WTC11 (cell line): ENCODE measurements at regions not wholly inside any gene's neighbourhood (a gene's known extent, or its start where the extent isn't known, plus 50 kb on each side); places are given as distances from the start of the nearest gene placed in this dataset.

Experiments used
- ATAC-seq: fragments of 200-7000 bp; cut with Tn5 transposase; 2 replicates; pipeline ENCODE4 v1.10.0; 2021; ENCODE audit warnings: mild to moderate bottlenecking, moderate library complexity
- CTCF ChIA-PET: fragments of 300-600 bp; sonication (Branson Sonifier 250); formaldehyde crosslinking; loops from one replicate; lab custom pipeline; 2021; ENCODE audit warnings: antibody characterized with exemption; lab: Charles Lee
- POLR2A ChIA-PET: fragments of 350-600 bp; sonication (Branson Sonifier 250); formaldehyde crosslinking; loops from one replicate; lab custom pipeline; 2021; ENCODE audit warnings: antibody characterized with exemption; lab: Charles Lee
- DNase-seq: peaks from one replicate; pipeline ENCODE4 v3.0.0; 2021; ENCODE audit warnings: low spot score
- H3K27ac Mint-ChIP-seq: 2 replicates; pipeline ENCODE4 v1.8.0; 2021; ENCODE audit warnings: mixed read lengths
- H3K27me3 Mint-ChIP-seq: 2 replicates; pipeline ENCODE4 v1.8.0; 2021; ENCODE audit warnings: low read depth, mild to moderate bottlenecking, moderate library complexity, mixed read lengths
- H3K36me3 Mint-ChIP-seq: 2 replicates; pipeline ENCODE4 v1.8.0; 2021; ENCODE audit warnings: mixed read lengths
- H3K4me1 Mint-ChIP-seq: 2 replicates; pipeline ENCODE4 v1.8.0; 2022; ENCODE audit warnings: mixed read lengths
- H3K4me3 Mint-ChIP-seq: 2 replicates; pipeline ENCODE4 v1.8.0; 2021; ENCODE audit warnings: mild to moderate bottlenecking, moderate library complexity, mixed read lengths
- H3K9me3 Mint-ChIP-seq: 2 replicates; pipeline ENCODE4 v1.8.0; 2021; ENCODE audit warnings: mixed read lengths
- CREB1 ChIP-seq: sonication (generic); formaldehyde crosslinking; IDR thresholded peaks from 2 replicates; pipeline ENCODE4 v1.8.0; 2023; ENCODE audit warnings: mild to moderate bottlenecking, missing genetic modification reagents
- ESRRA ChIP-seq: sonication (generic); formaldehyde crosslinking; IDR thresholded peaks from 2 replicates; pipeline ENCODE4 v1.8.1; 2022; ENCODE audit warnings: mild to moderate bottlenecking, missing genetic modification reagents, borderline replicate concordance
- ETV6 ChIP-seq: sonication (generic); formaldehyde crosslinking; IDR thresholded peaks from 2 replicates; pipeline ENCODE4 v1.8.1; 2022; ENCODE audit warnings: mild to moderate bottlenecking, missing genetic modification reagents
- FOXJ3 ChIP-seq: sonication (generic); formaldehyde crosslinking; IDR thresholded peaks from 2 replicates; pipeline ENCODE4 v1.9.0; 2021; ENCODE audit warnings: missing genetic modification reagents, mild to moderate bottlenecking, borderline replicate concordance
- GRHL2 ChIP-seq: fragments of 250-450 bp; sonication (Bioruptor Pico); IDR thresholded peaks from 2 replicates; pipeline ENCODE4 v1.8.0; 2022; ENCODE audit warnings: mild to moderate bottlenecking, moderate library complexity; ENCODE audit not compliant: insufficient replicate concordance, severe bottlenecking
- GTF2I ChIP-seq: fragments of 250-450 bp; sonication (Bioruptor Pico); conservative IDR thresholded peaks from 2 replicates; pipeline ENCODE4 v1.4.0; 2021; ENCODE audit warnings: mild to moderate bottlenecking
- IRF1 ChIP-seq: sonication (generic); formaldehyde crosslinking; IDR thresholded peaks from 2 replicates; pipeline ENCODE4 v1.8.0; 2023; ENCODE audit warnings: missing genetic modification reagents
- IRF2 ChIP-seq: sonication (generic); formaldehyde crosslinking; IDR thresholded peaks from 2 replicates; pipeline ENCODE4 v1.8.0; 2022; ENCODE audit warnings: low read depth, missing genetic modification reagents, borderline replicate concordance
- NFE2L1 ChIP-seq: sonication (generic); formaldehyde crosslinking; IDR thresholded peaks from 2 replicates; pipeline ENCODE4 v1.8.1; 2023; ENCODE audit warnings: missing genetic modification reagents
- PRRX2 ChIP-seq: fragments of 250-450 bp; sonication (Bioruptor Pico); IDR thresholded peaks from 2 replicates; pipeline ENCODE4 v1.8.0; 2021; ENCODE audit warnings: mild to moderate bottlenecking
- RORB ChIP-seq: fragments of 250-450 bp; sonication (Bioruptor Pico); IDR thresholded peaks from 2 replicates; pipeline ENCODE4 v1.9.0; 2021; ENCODE audit warnings: mild to moderate bottlenecking
- TCF7 ChIP-seq: sonication (generic); formaldehyde crosslinking; IDR thresholded peaks from 2 replicates; pipeline ENCODE4 v1.8.0; 2022; ENCODE audit warnings: mild to moderate bottlenecking, low read depth, missing genetic modification reagents, moderate library complexity
- ZNF121 ChIP-seq: sonication (generic); formaldehyde crosslinking; IDR thresholded peaks from 2 replicates; pipeline ENCODE4 v1.8.0; 2023; ENCODE audit warnings: missing genetic modification reagents
- ZNF219 ChIP-seq: sonication (generic); formaldehyde crosslinking; IDR thresholded peaks from 2 replicates; pipeline ENCODE4 v1.8.0; 2023; ENCODE audit warnings: missing genetic modification reagents, mild to moderate bottlenecking, borderline replicate concordance
- ZNF416 ChIP-seq: fragments of 250-450 bp; sonication (Bioruptor Pico); IDR thresholded peaks from 2 replicates; pipeline ENCODE4 v1.9.0; 2021; ENCODE audit warnings: mild to moderate bottlenecking, inconsistent platforms
- ZNF423 ChIP-seq: fragments of 250-450 bp; sonication (Bioruptor Pico); IDR thresholded peaks from 2 replicates; pipeline ENCODE4 v2.1.2; 2022; ENCODE audit warnings: mild to moderate bottlenecking, moderate library complexity
- ZNF425 ChIP-seq: fragments of 250-450 bp; sonication (Bioruptor Pico); conservative IDR thresholded peaks from 2 replicates; pipeline ENCODE4 v1.9.0; 2021; ENCODE audit warnings: mild to moderate bottlenecking
- TF ChIP-seq, protein P1 (sequence below): sonication (generic); formaldehyde crosslinking; IDR thresholded peaks from 2 replicates; pipeline ENCODE4 v1.8.0; 2022; ENCODE audit warnings: missing genetic modification reagents
- TF ChIP-seq, protein P2 (sequence below): sonication (generic); formaldehyde crosslinking; IDR thresholded peaks from 2 replicates; pipeline ENCODE4 v1.8.1; 2023; ENCODE audit warnings: mild to moderate bottlenecking, moderate library complexity, missing genetic modification reagents
- TF ChIP-seq, protein P3 (sequence below): sonication (generic); formaldehyde crosslinking; IDR thresholded peaks from 2 replicates; pipeline ENCODE4 v1.8.0; 2022; ENCODE audit warnings: mild to moderate bottlenecking, missing genetic modification reagents
- TF ChIP-seq, protein P4 (sequence below): sonication (generic); formaldehyde crosslinking; IDR thresholded peaks from 2 replicates; pipeline ENCODE4 v1.8.1; 2023; ENCODE audit warnings: mild to moderate bottlenecking, missing genetic modification reagents, moderate library complexity
- TF ChIP-seq, protein P5 (sequence below): fragments of 250-450 bp; sonication (Bioruptor Pico); IDR thresholded peaks from 2 replicates; pipeline ENCODE4 v1.9.0; 2021; ENCODE audit warnings: mild to moderate bottlenecking

DNA sequence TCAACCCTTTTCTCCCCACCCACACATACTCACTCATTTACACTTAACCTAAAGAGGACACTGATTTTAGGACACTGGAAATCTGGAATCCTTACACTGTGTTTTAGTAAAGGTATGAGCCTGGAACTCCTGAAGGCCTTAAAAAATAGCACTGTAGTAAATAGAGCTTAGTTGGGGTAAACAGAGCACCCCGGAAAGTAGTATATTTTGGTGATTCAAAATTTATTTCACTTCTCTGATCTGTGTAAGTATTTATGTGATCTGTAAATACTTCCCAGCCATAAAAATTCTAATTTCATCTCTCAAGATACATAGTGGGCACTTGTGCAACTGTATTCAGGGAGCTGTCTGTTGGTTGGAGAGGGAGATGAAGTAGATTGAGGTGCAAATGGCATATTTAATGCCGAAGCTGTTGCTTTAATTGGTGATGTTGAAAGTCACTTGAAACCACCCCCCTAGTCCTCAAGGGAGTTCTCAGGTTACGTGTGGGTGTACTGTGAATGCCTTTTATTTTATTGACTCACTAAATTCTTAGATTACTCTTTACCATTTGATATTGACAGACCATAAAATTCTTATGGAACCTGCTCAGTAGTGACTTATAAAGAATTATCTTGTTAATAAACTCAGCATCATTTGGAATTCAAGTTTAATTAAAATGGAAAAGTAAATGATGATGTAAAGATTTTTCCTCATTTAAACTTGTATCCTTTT lies 154.9 kb downstream of the SOX4 start (continued):
- TF ChIP-seq, protein P1, sequence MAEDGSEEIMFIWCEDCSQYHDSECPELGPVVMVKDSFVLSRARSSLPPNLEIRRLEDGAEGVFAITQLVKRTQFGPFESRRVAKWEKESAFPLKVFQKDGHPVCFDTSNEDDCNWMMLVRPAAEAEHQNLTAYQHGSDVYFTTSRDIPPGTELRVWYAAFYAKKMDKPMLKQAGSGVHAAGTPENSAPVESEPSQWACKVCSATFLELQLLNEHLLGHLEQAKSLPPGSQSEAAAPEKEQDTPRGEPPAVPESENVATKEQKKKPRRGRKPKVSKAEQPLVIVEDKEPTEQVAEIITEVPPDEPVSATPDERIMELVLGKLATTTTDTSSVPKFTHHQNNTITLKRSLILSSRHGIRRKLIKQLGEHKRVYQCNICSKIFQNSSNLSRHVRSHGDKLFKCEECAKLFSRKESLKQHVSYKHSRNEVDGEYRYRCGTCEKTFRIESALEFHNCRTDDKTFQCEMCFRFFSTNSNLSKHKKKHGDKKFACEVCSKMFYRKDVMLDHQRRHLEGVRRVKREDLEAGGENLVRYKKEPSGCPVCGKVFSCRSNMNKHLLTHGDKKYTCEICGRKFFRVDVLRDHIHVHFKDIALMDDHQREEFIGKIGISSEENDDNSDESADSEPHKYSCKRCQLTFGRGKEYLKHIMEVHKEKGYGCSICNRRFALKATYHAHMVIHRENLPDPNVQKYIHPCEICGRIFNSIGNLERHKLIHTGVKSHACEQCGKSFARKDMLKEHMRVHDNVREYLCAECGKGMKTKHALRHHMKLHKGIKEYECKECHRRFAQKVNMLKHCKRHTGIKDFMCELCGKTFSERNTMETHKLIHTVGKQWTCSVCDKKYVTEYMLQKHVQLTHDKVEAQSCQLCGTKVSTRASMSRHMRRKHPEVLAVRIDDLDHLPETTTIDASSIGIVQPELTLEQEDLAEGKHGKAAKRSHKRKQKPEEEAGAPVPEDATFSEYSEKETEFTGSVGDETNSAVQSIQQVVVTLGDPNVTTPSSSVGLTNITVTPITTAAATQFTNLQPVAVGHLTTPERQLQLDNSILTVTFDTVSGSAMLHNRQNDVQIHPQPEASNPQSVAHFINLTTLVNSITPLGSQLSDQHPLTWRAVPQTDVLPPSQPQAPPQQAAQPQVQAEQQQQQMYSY (CRISPR knock-in tag) = no peak
- TF ChIP-seq, protein P2, sequence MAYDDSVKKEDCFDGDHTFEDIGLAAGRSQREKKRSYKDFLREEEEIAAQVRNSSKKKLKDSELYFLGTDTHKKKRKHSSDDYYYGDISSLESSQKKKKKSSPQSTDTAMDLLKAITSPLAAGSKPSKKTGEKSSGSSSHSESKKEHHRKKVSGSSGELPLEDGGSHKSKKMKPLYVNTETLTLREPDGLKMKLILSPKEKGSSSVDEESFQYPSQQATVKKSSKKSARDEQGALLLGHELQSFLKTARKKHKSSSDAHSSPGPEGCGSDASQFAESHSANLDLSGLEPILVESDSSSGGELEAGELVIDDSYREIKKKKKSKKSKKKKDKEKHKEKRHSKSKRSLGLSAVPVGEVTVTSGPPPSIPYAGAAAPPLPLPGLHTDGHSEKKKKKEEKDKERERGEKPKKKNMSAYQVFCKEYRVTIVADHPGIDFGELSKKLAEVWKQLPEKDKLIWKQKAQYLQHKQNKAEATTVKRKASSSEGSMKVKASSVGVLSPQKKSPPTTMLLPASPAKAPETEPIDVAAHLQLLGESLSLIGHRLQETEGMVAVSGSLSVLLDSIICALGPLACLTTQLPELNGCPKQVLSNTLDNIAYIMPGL = no peak
- TF ChIP-seq, all 79 proteins: peak for 0

- POLR2A ChIA-PET = interaction anchor here (0.6 kb wide), 1 partner anchor 34 kb away, joined by 3 read pairs; no protein-coding TSS in a partner anchor
- no peaks in the 10 kb centered on the region for H3K27me3 Mint-ChIP-seq
- ATAC-seq (no peak), DNase-seq (no peak)
- TF ChIP-seq, protein P3, sequence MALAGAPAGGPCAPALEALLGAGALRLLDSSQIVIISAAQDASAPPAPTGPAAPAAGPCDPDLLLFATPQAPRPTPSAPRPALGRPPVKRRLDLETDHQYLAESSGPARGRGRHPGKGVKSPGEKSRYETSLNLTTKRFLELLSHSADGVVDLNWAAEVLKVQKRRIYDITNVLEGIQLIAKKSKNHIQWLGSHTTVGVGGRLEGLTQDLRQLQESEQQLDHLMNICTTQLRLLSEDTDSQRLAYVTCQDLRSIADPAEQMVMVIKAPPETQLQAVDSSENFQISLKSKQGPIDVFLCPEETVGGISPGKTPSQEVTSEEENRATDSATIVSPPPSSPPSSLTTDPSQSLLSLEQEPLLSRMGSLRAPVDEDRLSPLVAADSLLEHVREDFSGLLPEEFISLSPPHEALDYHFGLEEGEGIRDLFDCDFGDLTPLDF (CRISPR knock-in tag) = no peak
- TF ChIP-seq IRF1 (CRISPR knock-in tag) (no peak), ZNF423 (no peak), ZNF219 (CRISPR knock-in tag) (no peak), NFE2L1 (no peak), FOXJ3 (CRISPR knock-in tag) (no peak), GRHL2 (CRISPR knock-in tag) (no peak), ESRRA (no peak)
- H3K27ac Mint-ChIP-seq = peak overlapping the region; percentile 90
- H3K4me3 Mint-ChIP-seq = peak overlapping the region; percentile 21; the same call in 1 of the 2 replicates
- CTCF ChIA-PET = interaction anchor here (1.4 kb wide), 1 partner anchor 8 kb away, joined by 4 read pairs; no protein-coding TSS in a partner anchor
- H3K4me1 Mint-ChIP-seq = peaks cover 85% of the 10 kb centered on the region
- peaks cover 10% of the 10 kb centered on the region for H3K36me3 Mint-ChIP-seq
- H3K9me3 Mint-ChIP-seq = 0 out of 2 replicates have a peak, but pooled peaks cover 3% of the 10 kb centered on the region
These were observed 156.2 kb downstream of the SOX4 start for GRCh38 chr6:21749754-21750153.

GRCh38 chr6:21750575-21750974 lies 157.0 kb downstream of the SOX4 start:
- 0 out of 2 replicates have a peak, but pooled peaks cover 2% of the 10 kb centered on the region for H3K9me3 Mint-ChIP-seq
- no peaks in the 10 kb centered on the region for H3K27me3 Mint-ChIP-seq
- H3K4me3 Mint-ChIP-seq = peak overlapping the region; percentile 42
- 0 out of 2 replicates have a peak overlapping the region, but pooled peaks have one; percentile 26 for H3K27ac Mint-ChIP-seq
- peaks cover 13% of the 10 kb centered on the region for H3K36me3 Mint-ChIP-seq
- ATAC-seq (no peak), DNase-seq (no peak)
- CTCF ChIA-PET = interaction anchor here (0.6 to 1.4 kb wide), 3 partner anchors 9 to 176 kb away, joined by 3 to 4 read pairs (median 3); no protein-coding TSS in a partner anchor
- POLR2A ChIA-PET = interaction anchor here (0.6 kb wide), 2 partner anchors 9 to 57 kb away, joined by 3 to 5 read pairs; no protein-coding TSS in a partner anchor
- peaks cover 89% of the 10 kb centered on the region for H3K4me1 Mint-ChIP-seq
- TF ChIP-seq PRRX2 (CRISPR knock-in tag) (no peak), RORB (no peak), ZNF416 (no peak), GTF2I (CRISPR knock-in tag) (no peak), ZNF425 (CRISPR knock-in tag) (no peak), ZNF121 (CRISPR knock-in tag) (no peak), TCF7 (CRISPR knock-in tag) (no peak), ETV6 (no peak), IRF2 (no peak), ZNF423 (no peak), CREB1 (CRISPR knock-in tag) (no peak)
- TF ChIP-seq, protein P4, sequence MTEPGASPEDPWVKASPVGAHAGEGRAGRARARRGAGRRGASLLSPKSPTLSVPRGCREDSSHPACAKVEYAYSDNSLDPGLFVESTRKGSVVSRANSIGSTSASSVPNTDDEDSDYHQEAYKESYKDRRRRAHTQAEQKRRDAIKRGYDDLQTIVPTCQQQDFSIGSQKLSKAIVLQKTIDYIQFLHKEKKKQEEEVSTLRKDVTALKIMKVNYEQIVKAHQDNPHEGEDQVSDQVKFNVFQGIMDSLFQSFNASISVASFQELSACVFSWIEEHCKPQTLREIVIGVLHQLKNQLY (CRISPR knock-in tag) = no peak
- TF ChIP-seq, protein P5, sequence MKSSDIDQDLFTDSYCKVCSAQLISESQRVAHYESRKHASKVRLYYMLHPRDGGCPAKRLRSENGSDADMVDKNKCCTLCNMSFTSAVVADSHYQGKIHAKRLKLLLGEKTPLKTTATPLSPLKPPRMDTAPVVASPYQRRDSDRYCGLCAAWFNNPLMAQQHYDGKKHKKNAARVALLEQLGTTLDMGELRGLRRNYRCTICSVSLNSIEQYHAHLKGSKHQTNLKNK (CRISPR knock-in tag) = no peak
